ENCODE measurements at regions not wholly inside any gene's neighbourhood (a gene's known extent, or its start where the extent isn't known, plus 50 kb on each side); places are given as distances from the start of the nearest gene placed in this dataset.

DNA sequence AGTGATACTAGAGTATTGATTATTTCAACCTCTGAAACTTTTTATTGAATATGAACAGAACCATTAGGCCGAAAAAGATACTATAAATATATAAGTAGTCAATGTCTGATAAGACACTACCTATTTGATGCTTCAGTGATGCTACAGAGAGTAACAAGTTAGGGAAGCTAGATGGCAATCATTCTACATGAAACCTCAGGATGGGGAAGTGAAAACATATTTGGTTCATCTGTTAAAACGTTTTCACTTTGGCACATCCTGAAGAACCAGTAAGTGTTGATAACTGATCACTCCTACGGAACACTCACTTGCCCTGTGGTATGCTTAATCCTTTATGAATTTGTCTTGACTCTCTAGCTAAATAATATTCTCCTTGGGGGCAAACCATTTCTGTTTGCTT is 1064.9 kb downstream of the NXPH1 start:
- Histone ChIP-seq H3K9me3 (ENCODE audit: control insufficient read depth in 2 of 3, low read length in 3 of 3) (no peaks in the 10 kb centered on the region), H3K4me1 (ENCODE audit: control insufficient read depth in 2 of 2, insufficient read depth in 2 of 2, low read length in 2 of 2) (no peaks in the 10 kb centered on the region), H3K27ac (ENCODE audit: low read depth, low read length) (no peak overlapping the region), H3K27me3 (ENCODE audit: control insufficient read depth in 2 of 2, insufficient read depth in 2 of 2, low read length in 2 of 2) (no peaks in the 10 kb centered on the region), H3K4me3 (ENCODE audit: low read length) (no peak overlapping the region), H3K36me3 (ENCODE audit: control insufficient read depth in 2 of 3, insufficient read depth in 3 of 3, low read length in 3 of 3) (no peaks in the 10 kb centered on the region)
- Mint-ChIP-seq H3K27ac (no peak overlapping the region), H3K4me3 (no peak overlapping the region), H3K36me3 (no peaks in the 10 kb centered on the region), H3K9me3 (peaks cover 0 to 18% (median 0%) of the 10 kb centered on the region in 11 donors), H3K27me3 (no peaks in the 10 kb centered on the region), H3K4me1 (no peaks in the 10 kb centered on the region)
- intact Hi-C loops (cut with micrococcal nuclease): no loop called here
- CTCF ChIA-PET: no interaction called here
- POLR2A ChIA-PET: no interaction called here
- ATAC-seq: no peak
- no peak for DNase-seq

DNA sequence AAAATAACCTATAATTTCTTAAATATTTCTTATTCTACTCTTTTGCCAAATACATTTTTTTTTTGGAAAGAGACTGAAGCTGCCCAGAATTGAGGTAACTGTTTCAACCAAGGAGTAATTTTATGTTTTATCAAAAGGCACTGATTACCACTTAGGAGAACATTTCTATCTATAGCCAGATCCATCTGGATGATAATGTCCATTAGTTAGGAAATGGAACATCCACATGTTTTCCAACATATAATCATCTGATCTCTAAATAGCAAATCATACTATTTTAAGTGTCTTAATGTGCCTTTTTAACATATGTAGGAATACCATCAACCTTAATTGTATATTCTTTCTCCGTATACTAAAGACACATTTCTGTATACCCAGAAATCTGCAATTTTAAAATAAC is 1068.9 kb downstream of the NXPH1 start:
- H3K36me3 ChIP-seq (ENCODE audit: control insufficient read depth in 2 of 3, insufficient read depth in 3 of 3, low read length in 3 of 3): no peaks in the 10 kb centered on the region
- H3K4me3 ChIP-seq (ENCODE audit: low read length): no peak overlapping the region
- H3K4me3 Mint-ChIP-seq: no peak overlapping the region
- H3K27ac Mint-ChIP-seq: no peak overlapping the region
- CTCF ChIA-PET: no interaction called here
- no peaks in the 10 kb centered on the region for H3K27me3 ChIP-seq (ENCODE audit: control insufficient read depth in 2 of 2, insufficient read depth in 2 of 2, low read length in 2 of 2)
- DNase-seq (no peak), ATAC-seq (no peak)
- H3K4me1 Mint-ChIP-seq: no peaks in the 10 kb centered on the region
- no peak overlapping the region for H3K27ac ChIP-seq (ENCODE audit: low read depth, low read length)
- H3K36me3 Mint-ChIP-seq: no peaks in the 10 kb centered on the region
- H3K9me3 ChIP-seq (ENCODE audit: control insufficient read depth in 2 of 3, low read length in 3 of 3): no peaks in the 10 kb centered on the region
- no peaks in the 10 kb centered on the region for H3K4me1 ChIP-seq (ENCODE audit: control insufficient read depth in 2 of 2, insufficient read depth in 2 of 2, low read length in 2 of 2)
- intact Hi-C loops (cut with micrococcal nuclease): no loop called here
- H3K27me3 Mint-ChIP-seq: no peaks in the 10 kb centered on the region
- POLR2A ChIA-PET: no interaction called here
- H3K9me3 Mint-ChIP-seq: peaks cover 0 to 25% (median 2%) of the 10 kb centered on the region in 11 donors

GRCh38 chr7:9504678-9505077 is 1071.3 kb downstream of the NXPH1 start:
- Histone ChIP-seq H3K9me3 (ENCODE audit: control insufficient read depth in 2 of 3, low read length in 3 of 3) (no peaks in the 10 kb centered on the region), H3K4me1 (ENCODE audit: control insufficient read depth in 2 of 2, insufficient read depth in 2 of 2, low read length in 2 of 2) (no peaks in the 10 kb centered on the region), H3K27ac (ENCODE audit: low read depth, low read length) (no peak overlapping the region), H3K27me3 (ENCODE audit: control insufficient read depth in 2 of 2, insufficient read depth in 2 of 2, low read length in 2 of 2) (no peaks in the 10 kb centered on the region), H3K36me3 (ENCODE audit: control insufficient read depth in 2 of 3, insufficient read depth in 3 of 3, low read length in 3 of 3) (no peaks in the 10 kb centered on the region), H3K4me3 (ENCODE audit: low read length) (no peak overlapping the region)
- POLR2A ChIA-PET: no interaction called here
- intact Hi-C loops (cut with micrococcal nuclease): no loop called here
- H3K4me3 Mint-ChIP-seq: no peak overlapping the region
- no peaks in the 10 kb centered on the region for H3K4me1 Mint-ChIP-seq
- DNase-seq (no peak), ATAC-seq (no peak)
- H3K27ac Mint-ChIP-seq: no peak overlapping the region
- CTCF ChIA-PET: no interaction called here
- H3K27me3 Mint-ChIP-seq: no peaks in the 10 kb centered on the region
- H3K9me3 Mint-ChIP-seq: peaks cover 0 to 22% (median 3%) of the 10 kb centered on the region in 11 donors
- H3K36me3 Mint-ChIP-seq: no peaks in the 10 kb centered on the region

DNA sequence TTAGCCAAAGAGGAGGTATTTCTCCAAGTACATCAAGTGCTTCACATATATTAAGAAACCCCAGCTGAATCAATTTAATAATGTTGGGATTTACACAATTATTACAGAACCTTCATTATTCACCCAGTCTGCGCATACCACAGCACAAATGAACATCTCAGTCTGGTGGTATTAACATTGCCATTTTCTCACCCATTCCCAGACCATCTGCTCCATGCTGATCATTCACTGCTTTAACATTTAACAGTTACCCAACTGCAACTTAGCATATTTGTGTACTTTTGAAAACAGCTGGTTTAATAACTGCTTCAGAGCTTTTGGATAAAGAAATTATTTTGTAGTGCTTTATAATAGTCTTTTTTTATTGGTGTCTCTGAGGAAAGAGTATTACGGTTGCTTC is 1072.1 kb downstream of the NXPH1 start:
- ChIA-PET CTCF (no interaction called here), POLR2A (no interaction called here)
- no peaks in the 10 kb centered on the region for H3K36me3 ChIP-seq (ENCODE audit: control insufficient read depth in 2 of 3, insufficient read depth in 3 of 3, low read length in 3 of 3)
- H3K9me3 ChIP-seq (ENCODE audit: control insufficient read depth in 2 of 3, low read length in 3 of 3): no peaks in the 10 kb centered on the region
- no peaks in the 10 kb centered on the region for H3K27me3 Mint-ChIP-seq
- H3K4me3 ChIP-seq (ENCODE audit: low read length): no peak overlapping the region
- intact Hi-C loops (cut with micrococcal nuclease): no loop called here
- H3K4me3 Mint-ChIP-seq: no peak overlapping the region
- DNase-seq (no peak), ATAC-seq (no peak)
- peaks cover 0 to 20% (median 2%) of the 10 kb centered on the region in 11 donors for H3K9me3 Mint-ChIP-seq
- H3K27ac ChIP-seq (ENCODE audit: low read depth, low read length): no peak overlapping the region
- H3K36me3 Mint-ChIP-seq: no peaks in the 10 kb centered on the region
- H3K27me3 ChIP-seq (ENCODE audit: control insufficient read depth in 2 of 2, insufficient read depth in 2 of 2, low read length in 2 of 2): no peaks in the 10 kb centered on the region
- no peaks in the 10 kb centered on the region for H3K4me1 ChIP-seq (ENCODE audit: control insufficient read depth in 2 of 2, insufficient read depth in 2 of 2, low read length in 2 of 2)
- H3K4me1 Mint-ChIP-seq: no peaks in the 10 kb centered on the region
- no peak overlapping the region for H3K27ac Mint-ChIP-seq

DNA sequence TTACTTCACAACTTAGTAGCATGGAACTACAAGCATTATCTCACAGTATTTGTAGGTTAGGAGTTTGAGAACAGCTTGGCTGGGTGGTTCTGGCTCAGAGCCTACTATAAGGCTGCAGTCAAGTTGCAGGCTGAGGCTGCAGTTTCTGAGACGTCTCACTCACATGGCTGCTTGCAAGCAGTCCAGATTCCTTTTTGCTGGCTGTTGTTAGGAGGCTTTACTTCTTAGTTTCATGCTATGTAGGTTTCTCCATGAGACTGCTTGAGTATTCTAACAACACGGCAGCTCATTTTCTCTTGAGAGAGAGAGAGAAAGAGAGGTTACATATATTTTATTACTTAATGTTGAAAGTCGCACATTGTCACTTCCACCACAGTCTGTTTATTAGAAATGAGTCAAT is 1073.9 kb downstream of the NXPH1 start:
- intact Hi-C loops (cut with micrococcal nuclease): no loop called here
- DNase-seq (no peak), ATAC-seq (no peak)
- H3K4me1 ChIP-seq (ENCODE audit: control insufficient read depth in 2 of 2, insufficient read depth in 2 of 2, low read length in 2 of 2): no peaks in the 10 kb centered on the region
- no peaks in the 10 kb centered on the region for H3K27me3 ChIP-seq (ENCODE audit: control insufficient read depth in 2 of 2, insufficient read depth in 2 of 2, low read length in 2 of 2)
- H3K9me3 Mint-ChIP-seq: peaks cover 0 to 13% (median 2%) of the 10 kb centered on the region in 11 donors
- no peaks in the 10 kb centered on the region for H3K4me1 Mint-ChIP-seq
- H3K36me3 Mint-ChIP-seq: no peaks in the 10 kb centered on the region
- H3K9me3 ChIP-seq (ENCODE audit: control insufficient read depth in 2 of 3, low read length in 3 of 3): no peaks in the 10 kb centered on the region
- H3K27ac Mint-ChIP-seq: no peak overlapping the region
- no peak overlapping the region for H3K4me3 Mint-ChIP-seq
- CTCF ChIA-PET: no interaction called here
- no peak overlapping the region for H3K27ac ChIP-seq (ENCODE audit: low read depth, low read length)
- H3K4me3 ChIP-seq (ENCODE audit: low read length): no peak overlapping the region
- POLR2A ChIA-PET: interaction anchor here (0.7 kb wide), 1 partner anchor 528 kb away, joined by 4 read pairs; no protein-coding TSS in a partner anchor
- no peaks in the 10 kb centered on the region for H3K27me3 Mint-ChIP-seq
- no peaks in the 10 kb centered on the region for H3K36me3 ChIP-seq (ENCODE audit: control insufficient read depth in 2 of 3, insufficient read depth in 3 of 3, low read length in 3 of 3)

DNA sequence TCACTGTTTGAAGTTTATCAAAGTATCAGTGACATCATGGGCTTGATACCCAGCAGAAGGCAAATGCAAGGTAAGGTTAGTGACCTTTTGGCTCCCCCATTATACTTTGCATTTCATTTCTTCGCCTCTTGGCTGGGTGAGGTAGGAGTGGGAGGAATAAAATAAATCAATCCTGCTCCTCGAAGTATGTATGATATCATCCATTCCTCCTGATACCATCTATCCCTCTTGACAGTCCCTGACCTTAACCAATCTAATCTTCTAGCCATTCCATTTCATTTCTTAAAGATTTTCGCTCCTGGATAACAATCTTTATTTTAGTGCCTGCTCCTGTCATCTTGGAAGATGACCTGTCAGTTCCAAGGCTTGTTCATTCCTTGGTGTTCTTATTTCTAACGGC is 1083.3 kb downstream of the NXPH1 start:
- Mint-ChIP-seq H3K27ac (no peak overlapping the region), H3K36me3 (no peaks in the 10 kb centered on the region), H3K4me1 (no peaks in the 10 kb centered on the region), H3K27me3 (no peaks in the 10 kb centered on the region), H3K9me3 (peaks cover 0 to 16% (median 0%) of the 10 kb centered on the region in 11 donors), H3K4me3 (no peak overlapping the region)
- ChIA-PET CTCF (no interaction called here), POLR2A (no interaction called here)
- Histone ChIP-seq H3K4me1 (ENCODE audit: control insufficient read depth in 2 of 2, insufficient read depth in 2 of 2, low read length in 2 of 2) (no peaks in the 10 kb centered on the region), H3K36me3 (ENCODE audit: control insufficient read depth in 2 of 3, insufficient read depth in 3 of 3, low read length in 3 of 3) (no peaks in the 10 kb centered on the region), H3K27me3 (ENCODE audit: control insufficient read depth in 2 of 2, insufficient read depth in 2 of 2, low read length in 2 of 2) (no peaks in the 10 kb centered on the region), H3K27ac (ENCODE audit: low read depth, low read length) (no peak overlapping the region), H3K4me3 (ENCODE audit: low read length) (no peak overlapping the region), H3K9me3 (ENCODE audit: control insufficient read depth in 2 of 3, low read length in 3 of 3) (no peaks in the 10 kb centered on the region)
- DNase-seq (no peak), ATAC-seq (no peak)
- intact Hi-C loops (cut with micrococcal nuclease): no loop called here

- no peak overlapping the region for H3K27ac ChIP-seq (ENCODE audit: low read depth, low read length)
- Mint-ChIP-seq H3K27ac (no peak overlapping the region), H3K4me3 (no peak overlapping the region), H3K27me3 (no peaks in the 10 kb centered on the region), H3K36me3 (no peaks in the 10 kb centered on the region), H3K4me1 (no peaks in the 10 kb centered on the region), H3K9me3 (peaks cover 0 to 8% (median 1%) of the 10 kb centered on the region in 11 donors)
- no peak for DNase-seq
- no peaks in the 10 kb centered on the region for H3K36me3 ChIP-seq (ENCODE audit: control insufficient read depth in 2 of 3, insufficient read depth in 3 of 3, low read length in 3 of 3)
- H3K27me3 ChIP-seq (ENCODE audit: control insufficient read depth in 2 of 2, insufficient read depth in 2 of 2, low read length in 2 of 2): no peaks in the 10 kb centered on the region
- intact Hi-C loops (cut with micrococcal nuclease): no loop called here
- no peak overlapping the region for H3K4me3 ChIP-seq (ENCODE audit: low read length)
- ChIA-PET POLR2A (no interaction called here), CTCF (interaction anchor here (0.5 kb wide), 1 partner anchor 23 kb away, joined by 3 read pairs; no protein-coding TSS in a partner anchor)
- no peaks in the 10 kb centered on the region for H3K4me1 ChIP-seq (ENCODE audit: control insufficient read depth in 2 of 2, insufficient read depth in 2 of 2, low read length in 2 of 2)
- H3K9me3 ChIP-seq (ENCODE audit: control insufficient read depth in 2 of 3, low read length in 3 of 3): no peaks in the 10 kb centered on the region
- ATAC-seq: no peak
These were observed 1090.2 kb downstream of the NXPH1 start for GRCh38 chr7:9523579-9523978.

All from naive thymus-derived CD4-positive, alpha-beta T cell (primary cell).